ENCODE measurements at regions not wholly inside any gene's neighbourhood (a gene's known extent, or its start where the extent isn't known, plus 50 kb on each side); places are given as distances from the start of the nearest gene placed in this dataset.

- no peaks in the 10 kb centered on the region for H3K36me3 ChIP-seq (ENCODE audit: control insufficient read depth in 2 of 2, insufficient read depth in 2 of 2, low read length in 1 of 2)
- ChIA-PET POLR2A (interaction anchor here (0.6 to 0.7 kb wide), 2 partner anchors 81 to 413 kb away, joined by 3 to 5 read pairs; no protein-coding TSS in a partner anchor), RAD21 (ENCODE audit: unreplicated experiment) (interaction anchor here (0.7 to 2.1 kb wide), 14 partner anchors 10 to 137 kb away, joined by 3 to 14 read pairs (median 4); no protein-coding TSS in a partner anchor), CTCF (interaction anchor here (0.7 to 11.4 kb wide), 25 partner anchors 9 to 522 kb away, joined by 3 to 187 read pairs (median 4); no protein-coding TSS in a partner anchor), SMC1A (ENCODE audit: uncharacterized antibody, unreplicated experiment) (interaction anchor here (0.6 to 3.4 kb wide), 29 partner anchors 12 to 255 kb away, joined by 3 to 45 read pairs (median 4); no protein-coding TSS in a partner anchor)
- no peaks in the 10 kb centered on the region for H4K20me1 ChIP-seq (ENCODE audit: control insufficient read depth, insufficient read depth)
- H3K27ac ChIP-seq (ENCODE audit: control insufficient read depth, insufficient read depth): no peak overlapping the region
- H3K4me1 ChIP-seq (ENCODE audit: control insufficient read depth, insufficient read depth, low read length): no peaks in the 10 kb centered on the region
- BruUV-seq (replicated peaks): no TSS peak
- H3K9ac ChIP-seq (ENCODE audit: control insufficient read depth, insufficient read depth, low read length): no peak overlapping the region
- H2AFZ ChIP-seq (ENCODE audit: control insufficient read depth, low read depth, low read length): peak overlapping the region; percentile 30; the same call in 1 of the 2 replicates
- in situ Hi-C loops (cut with MboI): loop anchor here (5.0 kb wide), 1 partner anchor 109 kb away; no protein-coding TSS in a partner anchor
- ATAC-seq (peak; percentile 93), DNase-seq (ENCODE audit: low read depth, low spot score) (no peak), FAIRE-seq (peak; percentile 95)
- no peak overlapping the region for H3K4me2 ChIP-seq (ENCODE audit: control insufficient read depth, insufficient read depth)
- H3K79me2 ChIP-seq (ENCODE audit: control insufficient read depth, insufficient read depth, low read length): no peaks in the 10 kb centered on the region
- no peak overlapping the region for H3K4me3 ChIP-seq
- H3K27me3 ChIP-seq (replicated peaks in 1 of 2; ENCODE audit: control insufficient read depth in 2 of 2, insufficient read depth in 2 of 2, low read length in 1 of 2): no peaks in the 10 kb centered on the region
- H3K9me3 ChIP-seq (replicated peaks; ENCODE audit: control insufficient read depth, insufficient read depth, low read length): no peaks in the 10 kb centered on the region; the same call in 2 of the 3 replicates
- intact Hi-C loops (cut with micrococcal nuclease; ENCODE audit: unreplicated experiment): loop anchor here (1.0 kb wide), 1 partner anchor 113 kb away; no protein-coding TSS in a partner anchor
- 8% methylated on average over 8 of the region's 8 CpGs for WGBS (ENCODE audit: insufficient coverage, insufficient replicate concordance, low lambda C conversion rate, missing lambda C conversion rate)
- no peak for TF ChIP-seq NFIC (IDR thresholded peaks at IDR 0.05; ENCODE audit: low read depth, low read length)
- no peak for TF ChIP-seq ZBTB33 (IDR thresholded peaks at IDR 0.05)
- 0 out of 3 replicates have a peak, but pooled peaks have one; percentile 39 for TF ChIP-seq POU2F2 (IDR thresholded peaks at IDR 0.05; ENCODE audit: borderline replicate concordance, low read depth, low read length)
- no peak for TF ChIP-seq JUNB (IDR thresholded peaks at IDR 0.05)
- TF ChIP-seq SMAD5 (IDR thresholded peaks at IDR 0.05; ENCODE audit: low read depth): no peak
- no peak for TF ChIP-seq RUNX3 (IDR thresholded peaks at IDR 0.05; ENCODE audit: low read length)
- no peak for TF ChIP-seq DPF2 (IDR thresholded peaks at IDR 0.05)
- TF ChIP-seq SUZ12 (IDR thresholded peaks at IDR 0.05; ENCODE audit: unreplicated experiment): no peak
- no peak for TF ChIP-seq HDAC6 (IDR thresholded peaks at IDR 0.05; ENCODE audit: unreplicated experiment)
- no peak for TF ChIP-seq BHLHE40 (IDR thresholded peaks at IDR 0.05; ENCODE audit: borderline replicate concordance in 1 of 2, low read depth in 2 of 2, low read length in 1 of 2)
- TF ChIP-seq SUPT20H (IDR thresholded peaks at IDR 0.05; ENCODE audit: borderline replicate concordance, control insufficient read depth, low read depth, low read length): no peak
- peak; percentile 75 to 78 (median 76); a peak in 5 of 6 replicates for TF ChIP-seq CTCF (IDR thresholded peaks at IDR 0.05 in 2 of 3, conservative IDR thresholded peaks at IDR 0.05 in 1 of 3; ENCODE audit: control insufficient read depth in 2 of 3, extremely low read depth in 1 of 3, insufficient read depth in 1 of 3, low read depth in 3 of 3, low read length in 3 of 3)
- TF ChIP-seq WRNIP1 (IDR thresholded peaks at IDR 0.05; ENCODE audit: borderline replicate concordance, low read depth, low read length): no peak
- no peak for TF ChIP-seq NKRF (conservative IDR thresholded peaks at IDR 0.05)
- TF ChIP-seq PML (IDR thresholded peaks at IDR 0.05; ENCODE audit: low read length): no peak
- TF ChIP-seq MYB (IDR thresholded peaks at IDR 0.05; ENCODE audit: borderline replicate concordance, low read depth, low read length): no peak
- TF ChIP-seq BCL11A (IDR thresholded peaks at IDR 0.05; ENCODE audit: low read depth, low read length): no peak
- no peak for TF ChIP-seq KDM1A (IDR thresholded peaks at IDR 0.05; ENCODE audit: borderline replicate concordance)
- no peak for TF ChIP-seq CREB1 (IDR thresholded peaks at IDR 0.05; ENCODE audit: low read depth)
- TF ChIP-seq FOXM1 (IDR thresholded peaks at IDR 0.05; ENCODE audit: low read depth, low read length): no peak
These were observed 79.1 kb upstream of the LMO2 start for GRCh38 chr11:33970984-33971466.
